Nephron progenitor cell (in vitro differentiated cells): ENCODE measurements at regions not wholly inside any gene's neighbourhood (a gene's known extent, or its start where the extent isn't known, plus 50 kb on each side); places are given as distances from the start of the nearest gene placed in this dataset.
"Not testable (repeated sequence)": the region's sequence is repeated elsewhere in the genome, so short reads cannot be mapped to it uniquely, and the experiment has no call there.

ENCODE experiments used
- DNase-seq: peaks from one replicate; pipeline ENCODE4 v3.0.0; 2021
- H3K27ac Mint-ChIP-seq: 2 replicates; pipeline ENCODE4 v1.8.0; 2021; ENCODE audit warnings: mild to moderate bottlenecking, moderate library complexity, mixed read lengths
- H3K27me3 Mint-ChIP-seq: 2 replicates; pipeline ENCODE4 v1.8.0; 2021; ENCODE audit warnings: mild to moderate bottlenecking, low read depth, mixed read lengths; ENCODE audit not compliant: poor library complexity
- H3K36me3 Mint-ChIP-seq: 2 replicates; pipeline ENCODE4 v1.8.0; 2021; ENCODE audit warnings: low read depth, mixed read lengths
- H3K4me1 Mint-ChIP-seq: 2 replicates; pipeline ENCODE4 v1.8.0; 2021; ENCODE audit warnings: mixed read lengths
- H3K4me3 Mint-ChIP-seq: 2 replicates; pipeline ENCODE4 v1.8.0; 2021; ENCODE audit warnings: mild to moderate bottlenecking, moderate library complexity, mixed read lengths
- H3K9me3 Mint-ChIP-seq: 2 replicates; pipeline ENCODE4 v1.8.0; 2021; ENCODE audit warnings: mild to moderate bottlenecking, moderate library complexity, mixed read lengths
- TF ChIP-seq, protein P1 (sequence below): fragments of 200-600 bp; sonication (generic); IDR thresholded peaks from 2 replicates; pipeline ENCODE4 v1.5.0; 2021; ENCODE audit warnings: antibody characterized with exemption

GRCh38 chr3:3927198-3927597, 128.0 kb downstream of the LRRN1 start:
- Mint-ChIP-seq H3K4me1 (no peaks in the 10 kb centered on the region), H3K9me3 (peaks cover 23% of the 10 kb centered on the region), H3K27ac (no peak overlapping the region), H3K4me3 (no peak overlapping the region), H3K36me3 (peaks cover 35% of the 10 kb centered on the region), H3K27me3 (no peaks in the 10 kb centered on the region)
- TF ChIP-seq, protein P1, sequence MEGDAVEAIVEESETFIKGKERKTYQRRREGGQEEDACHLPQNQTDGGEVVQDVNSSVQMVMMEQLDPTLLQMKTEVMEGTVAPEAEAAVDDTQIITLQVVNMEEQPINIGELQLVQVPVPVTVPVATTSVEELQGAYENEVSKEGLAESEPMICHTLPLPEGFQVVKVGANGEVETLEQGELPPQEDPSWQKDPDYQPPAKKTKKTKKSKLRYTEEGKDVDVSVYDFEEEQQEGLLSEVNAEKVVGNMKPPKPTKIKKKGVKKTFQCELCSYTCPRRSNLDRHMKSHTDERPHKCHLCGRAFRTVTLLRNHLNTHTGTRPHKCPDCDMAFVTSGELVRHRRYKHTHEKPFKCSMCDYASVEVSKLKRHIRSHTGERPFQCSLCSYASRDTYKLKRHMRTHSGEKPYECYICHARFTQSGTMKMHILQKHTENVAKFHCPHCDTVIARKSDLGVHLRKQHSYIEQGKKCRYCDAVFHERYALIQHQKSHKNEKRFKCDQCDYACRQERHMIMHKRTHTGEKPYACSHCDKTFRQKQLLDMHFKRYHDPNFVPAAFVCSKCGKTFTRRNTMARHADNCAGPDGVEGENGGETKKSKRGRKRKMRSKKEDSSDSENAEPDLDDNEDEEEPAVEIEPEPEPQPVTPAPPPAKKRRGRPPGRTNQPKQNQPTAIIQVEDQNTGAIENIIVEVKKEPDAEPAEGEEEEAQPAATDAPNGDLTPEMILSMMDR = no peak
- no peak for DNase-seq

- DNase-seq = no peak
- Mint-ChIP-seq H3K36me3 (peaks cover 36% of the 10 kb centered on the region), H3K4me3 (no peak overlapping the region), H3K27ac (no peak overlapping the region), H3K4me1 (no peaks in the 10 kb centered on the region), H3K9me3 (peaks cover 23% of the 10 kb centered on the region), H3K27me3 (no peaks in the 10 kb centered on the region)
- TF ChIP-seq, protein P1 = no peak
Observed at GRCh38 chr3:3927965-3928364, 128.7 kb downstream of the LRRN1 start.

GRCh38 chr3:3941380-3941779, 142.1 kb downstream of the LRRN1 start:
- Mint-ChIP-seq H3K36me3 (peaks cover 62% of the 10 kb centered on the region), H3K9me3 (peaks cover 86% of the 10 kb centered on the region)
- H3K4me3 Mint-ChIP-seq, H3K27ac Mint-ChIP-seq, H3K4me1 Mint-ChIP-seq, H3K27me3 Mint-ChIP-seq, DNase-seq: not testable (repeated sequence)

DNA sequence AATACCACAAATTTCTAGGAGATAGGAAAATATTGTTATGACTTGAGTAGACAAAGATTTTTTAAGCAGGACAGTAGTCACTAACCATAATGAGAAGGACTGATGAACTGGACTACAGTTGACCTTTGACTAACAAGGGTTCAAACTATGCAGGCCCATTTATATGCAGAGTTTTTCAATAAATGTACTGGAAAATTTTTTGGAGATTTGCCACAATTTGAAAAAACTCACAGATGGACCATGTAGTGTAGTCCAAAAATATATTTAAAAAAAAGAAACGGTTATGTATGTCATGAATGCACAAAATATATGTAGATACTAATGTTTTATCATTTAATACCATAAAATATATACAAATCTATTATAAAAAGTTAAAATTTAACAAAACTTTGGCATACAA, 151.8 kb downstream of the LRRN1 start:
- no peak for DNase-seq
- Mint-ChIP-seq H3K27ac (no peak overlapping the region), H3K4me3 (no peak overlapping the region), H3K4me1 (no peaks in the 10 kb centered on the region), H3K36me3 (peaks cover 70% of the 10 kb centered on the region), H3K9me3 (peaks cover 42% of the 10 kb centered on the region), H3K27me3 (no peaks in the 10 kb centered on the region)
- TF ChIP-seq, protein P1 = no peak

GRCh38 chr3:3951501-3951900, 152.3 kb downstream of the LRRN1 start:
- Mint-ChIP-seq H3K4me1 (no peaks in the 10 kb centered on the region), H3K36me3 (peaks cover 66% of the 10 kb centered on the region), H3K9me3 (peaks cover 37% of the 10 kb centered on the region), H3K27me3 (no peaks in the 10 kb centered on the region), H3K27ac (no peak overlapping the region), H3K4me3 (no peak overlapping the region)
- no peak for DNase-seq
- TF ChIP-seq, protein P1 = no peak

DNA sequence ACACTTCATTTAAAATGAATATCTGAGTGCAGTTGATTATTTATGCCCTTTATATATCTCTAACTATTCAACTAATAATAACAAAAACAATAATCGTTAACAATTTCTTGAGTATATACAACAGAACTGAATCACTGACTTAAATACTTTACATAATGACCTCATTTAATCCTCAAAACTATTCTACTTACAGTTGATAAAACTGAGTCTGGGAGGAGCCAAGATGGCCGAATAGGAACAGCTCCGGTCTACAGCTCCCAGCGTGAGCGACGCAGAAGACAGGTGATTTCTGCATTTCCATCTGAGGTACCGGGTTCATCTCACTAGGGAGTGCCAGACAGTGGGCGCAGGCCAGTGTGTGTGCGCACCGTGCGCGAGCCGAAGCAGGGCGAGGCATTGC, 163.6 kb downstream of the LRRN1 start:
- Mint-ChIP-seq H3K4me3 (peak overlapping the region; percentile 81), H3K36me3 (peaks cover 22% of the 10 kb centered on the region), H3K9me3 (peaks cover 13% of the 10 kb centered on the region), H3K4me1 (peaks cover 17% of the 10 kb centered on the region)
- H3K27me3 Mint-ChIP-seq, H3K27ac Mint-ChIP-seq, DNase-seq: not testable (repeated sequence)

DNA sequence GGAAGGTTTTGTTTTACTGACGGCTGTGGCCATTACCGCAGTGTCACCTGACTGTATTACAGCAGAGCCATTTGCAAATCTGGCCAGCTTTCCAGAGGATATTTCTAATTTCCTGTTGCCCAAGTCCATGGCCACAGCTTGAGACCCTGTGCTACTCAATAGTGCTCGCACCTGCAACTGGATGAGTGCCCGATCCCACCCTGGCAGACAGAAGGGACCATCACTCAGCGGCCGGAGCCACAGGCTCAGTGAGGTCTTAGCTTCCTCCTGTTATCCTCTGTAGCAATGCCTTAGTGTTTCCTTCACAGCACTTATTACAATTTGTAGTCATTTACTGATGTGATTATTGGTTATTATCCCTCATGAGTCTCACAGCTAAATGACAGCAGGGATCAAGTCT, 184.8 kb downstream of the LRRN1 start:
- H3K27ac Mint-ChIP-seq = no peak overlapping the region
- no peaks in the 10 kb centered on the region for H3K36me3 Mint-ChIP-seq
- no peaks in the 10 kb centered on the region for H3K9me3 Mint-ChIP-seq
- H3K4me1 Mint-ChIP-seq = peaks cover 3% of the 10 kb centered on the region
- TF ChIP-seq, protein P1 = no peak
- H3K4me3 Mint-ChIP-seq = no peak overlapping the region
- DNase-seq = no peak
- peaks cover 3% of the 10 kb centered on the region for H3K27me3 Mint-ChIP-seq
